ENCODE measurements at regions not wholly inside any gene's neighbourhood (a gene's known extent, or its start where the extent isn't known, plus 50 kb on each side); places are given as distances from the start of the nearest gene placed in this dataset.
A peak's percentile ranks its signal among the peaks of the same experiment; 100 is the strongest.
"Not testable (repeated sequence)": the region's sequence is repeated elsewhere in the genome, so short reads cannot be mapped to it uniquely, and the experiment has no call there.

GRCh38 chr5:131107128-131107527 is 57.9 kb downstream of the HINT1 start:
- no peak for DNase-seq

DNA sequence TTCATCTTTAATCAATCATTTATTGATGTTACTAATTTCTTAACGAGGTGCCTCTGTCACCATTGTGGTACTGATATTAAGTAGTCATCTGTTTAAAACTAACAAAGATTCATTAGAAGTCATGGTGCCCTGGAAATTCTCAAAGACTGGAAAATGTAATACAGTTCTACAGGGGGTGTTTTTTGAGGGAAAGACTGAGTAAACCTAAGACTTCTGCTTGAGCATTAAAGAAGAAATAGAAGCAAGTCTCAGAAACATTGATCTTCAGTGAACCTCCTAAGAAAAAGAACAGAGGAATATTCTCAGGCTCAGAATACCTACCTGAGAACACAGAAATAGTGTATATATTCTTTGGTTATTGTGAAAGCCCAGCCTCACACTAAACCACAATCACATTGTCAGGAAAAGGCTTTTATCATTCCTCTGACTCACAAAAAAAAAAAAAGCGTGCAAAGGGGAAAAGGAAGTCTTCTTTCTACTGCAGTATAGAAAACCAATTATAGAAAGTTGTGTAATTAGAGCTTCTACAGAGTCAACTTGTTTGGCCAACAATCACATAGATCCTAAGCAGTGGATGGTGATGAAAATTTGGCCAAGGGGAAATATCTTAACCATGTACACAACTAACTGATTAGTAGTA is 60.8 kb downstream of the HINT1 start:
- no peak for DNase-seq

DNA sequence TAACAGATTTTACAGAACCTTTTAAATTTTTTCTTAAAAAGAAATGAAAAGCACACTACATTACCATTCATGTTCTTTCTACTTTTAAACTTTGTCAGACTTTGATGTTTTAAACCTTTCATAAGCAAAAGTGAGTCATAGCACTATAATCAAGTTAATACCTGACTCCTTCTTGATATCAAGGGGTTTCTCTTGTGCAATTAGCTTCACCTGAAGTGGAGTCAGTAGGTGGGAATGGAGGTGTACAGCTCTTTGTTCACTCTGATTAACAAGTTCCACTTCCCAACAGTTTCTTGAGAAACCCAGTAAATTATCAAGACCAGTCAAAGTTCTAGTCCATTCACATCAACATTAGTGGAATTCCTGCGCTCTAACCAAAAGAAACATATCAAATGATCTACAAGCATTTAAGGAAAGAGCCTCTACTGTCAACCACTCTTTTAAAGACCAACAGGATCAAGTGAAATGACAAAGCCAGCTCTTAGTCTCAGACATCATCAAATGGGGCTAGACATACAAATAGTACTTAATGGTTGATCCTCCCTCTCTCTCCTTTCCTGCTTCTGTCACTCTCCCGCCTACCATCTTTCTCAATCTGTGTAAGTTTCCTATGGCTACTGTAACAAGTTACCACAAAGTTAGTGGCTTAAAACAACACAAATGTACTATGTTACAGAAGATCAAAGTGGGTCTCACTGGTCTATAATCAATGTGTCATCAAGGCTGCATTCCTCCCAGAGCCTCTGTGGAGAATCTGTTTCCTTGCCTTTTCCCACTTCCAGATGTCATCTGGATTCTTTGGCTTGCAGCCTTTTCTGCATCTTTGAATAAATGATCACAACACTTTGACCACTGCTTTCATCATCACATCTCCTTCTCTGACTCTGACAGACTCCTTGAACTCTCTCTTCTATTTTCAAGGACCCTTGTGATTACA is 68.0 kb downstream of the HINT1 start:
- DNase-seq, result no peak

DNA sequence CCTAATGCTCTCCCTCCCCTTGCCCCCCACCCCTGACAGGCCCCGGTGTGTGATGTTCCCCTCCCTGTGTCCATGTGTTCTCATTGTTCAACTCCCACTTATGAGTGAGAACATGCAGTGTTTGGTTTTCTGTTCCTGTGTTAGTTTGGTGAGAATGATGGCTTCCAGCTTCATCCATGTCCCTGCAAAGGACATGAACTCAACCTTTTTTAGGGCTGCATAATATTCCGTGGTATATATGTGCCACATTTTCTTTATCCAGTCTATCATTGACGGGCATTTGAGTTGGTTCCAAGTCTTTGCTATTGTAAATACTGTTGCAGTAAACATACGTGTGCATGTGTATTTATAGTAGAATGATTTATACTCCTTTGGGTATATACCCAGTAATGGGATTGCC is 69.5 kb downstream of the HINT1 start:
- DNase-seq, result not testable (repeated sequence)

DNA sequence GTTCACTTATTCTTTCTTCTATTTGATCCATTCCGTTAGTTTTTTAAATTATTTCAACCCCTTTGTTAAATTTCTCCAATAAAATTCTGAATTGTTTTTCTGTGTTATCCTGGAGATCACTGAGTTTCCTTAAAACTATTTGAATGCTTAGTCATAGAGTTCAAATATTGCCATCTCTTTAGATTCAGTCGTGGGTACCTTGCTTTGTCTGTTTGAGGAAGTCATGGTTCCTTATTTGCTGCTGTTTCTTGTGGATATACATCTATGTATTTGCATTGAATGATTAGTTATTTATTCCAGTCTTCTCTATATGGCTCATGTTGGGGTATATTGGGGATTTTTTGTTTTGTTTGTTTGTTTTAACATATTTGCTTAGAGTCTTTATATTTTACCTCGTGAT is 80.6 kb downstream of the HINT1 start:
- DNase-seq, result no peak

- no peak for DNase-seq
These were observed 83.1 kb downstream of the HINT1 start for GRCh38 chr5:131081913-131082488.

DNA sequence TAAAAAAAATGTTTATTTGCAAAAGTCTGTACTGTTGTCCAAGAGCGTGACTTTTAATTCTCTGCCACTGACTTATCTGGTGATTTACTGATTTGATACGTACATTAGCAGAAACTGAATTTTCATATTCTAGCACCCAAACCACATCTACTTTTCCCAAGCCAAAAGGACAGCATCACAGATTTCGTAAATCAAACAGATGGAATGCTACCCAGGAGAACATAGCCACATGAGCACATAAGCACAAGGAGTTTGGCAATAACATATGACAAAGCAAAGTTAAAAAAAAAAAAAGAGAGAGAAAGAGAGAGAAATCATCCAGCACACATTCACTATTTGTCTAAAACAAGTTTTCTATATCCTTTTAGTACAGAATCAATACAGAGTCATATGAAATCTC is 83.7 kb downstream of the HINT1 start:
- DNase-seq, result no peak

- DNase-seq, result no peak
These were observed 85.8 kb downstream of the HINT1 start for GRCh38 chr5:131079232-131079631.

DNA sequence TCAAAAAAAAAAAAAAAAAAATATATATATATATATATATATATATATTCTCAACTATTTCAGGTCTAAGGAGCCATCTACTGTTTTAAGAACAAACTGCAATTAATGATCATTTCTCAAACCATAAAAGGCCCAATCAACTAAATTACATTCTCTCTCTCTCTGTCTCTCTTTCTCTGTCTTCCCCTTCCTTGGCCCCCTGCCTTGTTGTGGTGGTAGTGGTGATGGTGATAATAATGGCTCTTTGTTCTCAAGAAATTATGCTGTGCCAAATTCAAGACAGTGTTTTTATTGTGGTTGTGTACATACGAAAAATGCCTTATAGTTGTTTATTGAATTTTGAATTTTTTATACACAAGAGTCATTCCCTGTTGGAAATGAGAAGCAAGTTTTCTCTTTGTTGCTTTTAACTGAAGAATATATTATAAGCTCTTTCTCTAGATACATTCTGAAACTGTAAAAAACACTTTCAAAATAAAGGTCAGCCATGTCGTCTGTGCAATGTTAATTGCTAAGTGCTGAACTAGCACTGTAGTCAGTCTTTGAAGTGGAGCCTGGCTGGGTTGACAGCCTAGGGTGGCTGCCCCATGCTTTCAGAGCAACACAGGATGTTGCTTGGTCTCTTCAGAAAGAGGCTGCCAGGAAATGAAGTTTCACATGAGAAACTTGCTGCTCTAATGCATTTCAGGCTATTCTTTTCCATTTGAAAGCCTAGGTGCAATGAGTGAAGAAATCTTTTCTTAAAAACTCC is 96.0 kb downstream of the HINT1 start:
- peak in 1 of 3 experiments; percentile 21 for DNase-seq

GRCh38 chr5:131068076-131068475 is 97.0 kb downstream of the HINT1 start:
- no peak for DNase-seq

- no peak for DNase-seq
These were observed 97.4 kb downstream of the HINT1 start for GRCh38 chr5:131067636-131068035.

GRCh38 chr5:131064669-131065371 is 100.2 kb downstream of the HINT1 start:
- peak in 2 of 3 experiments; percentile 9 to 78 for DNase-seq

DNA sequence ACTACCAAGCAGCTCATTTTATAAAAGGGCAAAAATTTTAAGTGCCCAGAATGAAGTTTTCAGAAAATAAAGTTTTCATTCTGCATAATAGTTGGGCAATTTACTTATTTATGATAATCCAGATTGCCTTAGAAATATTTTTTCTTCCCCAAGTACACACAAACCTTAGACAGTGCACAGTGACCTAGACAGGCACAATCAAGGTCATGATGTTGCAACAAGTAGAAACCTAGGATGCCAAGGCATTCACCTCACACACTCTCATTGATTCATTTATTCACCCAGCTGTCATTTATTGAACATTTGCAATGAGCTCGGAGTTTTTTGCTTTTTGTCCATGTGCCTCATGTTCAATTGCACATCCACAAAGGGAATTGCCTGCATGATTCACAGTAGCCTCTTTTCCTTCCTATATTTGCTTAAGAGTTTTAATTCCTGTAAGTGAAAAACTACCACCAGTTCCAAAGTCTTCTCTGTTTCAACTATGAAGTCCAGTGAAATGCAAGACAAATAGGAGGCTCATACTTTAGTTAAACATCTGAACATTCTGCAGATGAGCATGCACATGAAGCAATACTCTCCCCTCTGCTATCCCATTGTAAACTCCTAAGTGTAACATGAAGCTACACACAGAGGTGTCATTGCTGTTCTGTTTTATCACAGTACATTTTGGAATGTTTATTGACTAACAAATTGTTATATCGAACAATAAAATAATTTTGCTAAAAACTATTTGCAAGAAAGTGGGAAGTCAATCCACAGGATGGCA is 122.9 kb downstream of the HINT1 start:
- no peak for DNase-seq

DNA sequence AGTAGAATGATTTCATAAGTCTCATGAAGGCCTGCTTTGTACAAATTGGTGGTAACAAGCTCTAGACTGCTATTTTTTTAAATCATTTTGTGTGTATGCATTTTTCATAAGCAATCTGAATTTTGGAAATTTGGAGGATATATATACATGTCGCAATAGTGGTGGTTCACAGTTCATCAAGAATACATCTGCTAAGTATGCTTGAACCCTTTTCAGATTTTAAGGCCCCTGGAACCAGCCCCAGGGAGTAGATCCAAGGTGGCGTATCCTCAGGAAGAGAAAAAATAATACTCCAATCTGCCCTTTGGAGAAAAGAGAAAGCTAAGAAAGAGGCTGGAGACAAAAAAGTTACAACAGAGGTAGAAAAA is 141.6 kb downstream of the HINT1 start:
- DNase-seq, result no peak

DNA sequence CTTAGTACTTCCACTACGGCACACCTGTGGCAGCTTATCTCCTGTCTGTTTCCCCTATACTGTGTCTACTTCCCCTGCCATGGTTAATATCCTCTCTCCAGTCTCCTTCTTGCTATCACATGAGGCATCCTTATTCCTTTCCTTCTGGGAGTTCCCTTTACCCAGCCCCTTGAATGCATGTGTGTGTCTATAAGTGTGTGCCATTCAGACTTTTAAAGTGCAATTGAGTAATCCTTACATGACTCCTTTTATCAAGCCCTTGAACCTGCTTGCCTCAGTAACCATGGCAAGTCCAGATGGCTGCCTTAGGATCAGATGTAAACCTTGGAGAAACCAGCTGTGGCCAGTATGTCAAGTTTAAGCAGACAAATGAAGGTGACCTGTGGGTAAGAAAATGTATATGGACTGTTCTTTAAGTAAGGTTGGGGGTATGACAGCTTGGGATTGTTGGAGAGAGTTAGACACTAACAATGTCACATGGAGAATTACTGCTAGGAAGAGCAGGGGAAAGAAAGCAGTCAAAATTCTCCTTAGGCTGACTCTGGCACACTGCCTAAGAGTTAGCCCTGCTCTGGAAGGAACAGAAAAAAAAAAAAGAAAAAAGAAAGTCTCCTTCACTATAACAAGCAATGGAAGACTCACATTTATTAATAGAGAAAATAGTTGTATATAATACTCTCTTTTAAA is 142.1 kb downstream of the HINT1 start:
- peak in 1 of 3 experiments; percentile 48 for DNase-seq

GRCh38 chr5:131021646-131022045 is 143.4 kb downstream of the HINT1 start:
- DNase-seq, result no peak

GRCh38 chr5:131019601-131020315 is 145.3 kb downstream of the HINT1 start:
- DNase-seq, result peak in 1 of 3 experiments; percentile 31

DNA sequence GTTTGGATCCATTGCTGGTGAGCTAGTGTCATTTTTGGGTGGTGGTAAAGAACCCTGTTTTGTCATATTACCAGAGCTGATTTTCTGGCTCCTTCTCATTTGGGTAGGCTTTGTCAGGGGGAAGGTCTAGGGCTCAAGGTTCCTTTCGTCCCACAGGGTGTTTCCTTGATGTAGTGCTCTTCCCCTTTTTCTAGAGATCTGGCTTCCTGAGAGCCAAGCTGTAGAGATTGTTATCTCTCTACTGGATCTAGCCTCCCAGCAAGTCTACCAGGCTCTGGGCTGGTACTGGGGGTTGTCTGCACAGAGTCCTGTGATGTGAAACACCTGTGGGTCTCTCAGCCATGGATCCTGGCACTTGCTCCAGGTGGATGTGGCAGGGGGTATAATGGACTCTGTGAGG is 145.9 kb downstream of the HINT1 start:
- no peak for DNase-seq

DNA sequence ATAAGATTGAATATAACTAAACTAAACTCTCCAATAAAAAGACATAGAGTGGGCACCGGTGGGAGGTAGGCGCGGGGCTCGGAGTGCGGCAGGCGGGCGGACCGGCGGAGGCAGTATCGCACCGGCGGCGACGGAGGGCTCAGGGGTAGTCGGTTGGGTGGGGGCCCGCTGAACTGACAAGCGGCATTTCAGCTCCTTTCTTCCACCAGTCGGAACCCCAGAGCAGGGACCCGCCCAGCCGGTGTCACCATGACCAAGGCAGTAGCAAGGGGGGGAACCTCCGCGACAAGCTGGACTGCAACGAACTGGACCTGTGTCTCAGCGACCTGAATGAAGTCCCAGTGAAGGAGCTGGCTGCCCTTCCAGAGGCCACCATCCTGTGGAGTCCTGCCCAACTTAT is 156.7 kb downstream of the HINT1 start:
- no peak for DNase-seq

- DNase-seq, result peak in 1 of 3 experiments; percentile 16
These were observed 158.9 kb downstream of the HINT1 start for GRCh38 chr5:131005963-131006684.

Data from NCI-H1417 (cell line).